ENCODE measurements at regions not wholly inside any gene's neighbourhood (a gene's known extent, or its start where the extent isn't known, plus 50 kb on each side); places are given as distances from the start of the nearest gene placed in this dataset.

GRCh38 chr4:120540625-120541024 is 381.9 kb downstream of the PRDM5 start:
- Histone ChIP-seq H3K4me1 (no peaks in the 10 kb centered on the region), H3K27ac (no peak overlapping the region), H3K36me3 (no peaks in the 10 kb centered on the region), H3K9me3 (no peaks in the 10 kb centered on the region), H3K27me3 (no peaks in the 10 kb centered on the region), H3K4me3 (no peak overlapping the region)
- 94 to 95% methylated on average over 5 of the region's 5 CpGs for WGBS, 2 donors
- TF ChIP-seq POLR2A (IDR thresholded peaks at IDR 0.05): no peak
- no peak for TF ChIP-seq POLR2AphosphoS5 (IDR thresholded peaks at IDR 0.05)
- TF ChIP-seq EP300 (IDR thresholded peaks at IDR 0.05): no peak
- TF ChIP-seq CTCF (IDR thresholded peaks at IDR 0.05): no peak
- no peak for DNase-seq
- ATAC-seq (ENCODE audit: low FRiP score in 2 of 2): no peak

GRCh38 chr4:120536884-120537283 is 385.6 kb downstream of the PRDM5 start:
- no peak for TF ChIP-seq EP300 (IDR thresholded peaks at IDR 0.05)
- TF ChIP-seq POLR2AphosphoS5 (IDR thresholded peaks at IDR 0.05): no peak
- no peak for TF ChIP-seq POLR2A (IDR thresholded peaks at IDR 0.05)
- no peak for TF ChIP-seq CTCF (IDR thresholded peaks at IDR 0.05)
- H3K4me1 ChIP-seq: no peaks in the 10 kb centered on the region
- no peak overlapping the region for H3K4me3 ChIP-seq
- no peak for DNase-seq
- H3K27me3 ChIP-seq: no peaks in the 10 kb centered on the region
- H3K36me3 ChIP-seq: no peaks in the 10 kb centered on the region
- H3K9me3 ChIP-seq: no peaks in the 10 kb centered on the region
- 86 to 90% methylated on average over 4 of the region's 4 CpGs for WGBS, 2 donors
- no peak overlapping the region for H3K27ac ChIP-seq
- ATAC-seq (ENCODE audit: low FRiP score in 2 of 2): no peak

DNA sequence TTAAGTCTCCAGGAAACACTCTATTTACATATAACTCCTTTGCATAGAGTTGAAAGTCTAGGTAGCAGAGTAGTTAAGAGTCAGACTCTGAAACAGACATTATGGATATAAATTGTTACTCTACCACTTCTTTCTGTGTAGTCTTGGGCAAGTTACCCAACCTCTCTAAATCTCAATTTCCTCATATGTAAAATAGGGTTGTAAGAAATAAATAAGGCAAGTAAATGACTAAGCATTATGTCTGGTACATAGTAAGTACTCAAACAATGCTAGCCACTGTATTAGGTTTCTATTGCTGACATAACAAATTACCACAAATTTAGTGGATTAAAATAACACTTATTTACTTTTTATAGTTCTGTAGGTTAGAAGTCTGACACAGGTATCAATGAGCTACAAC is 394.1 kb downstream of the PRDM5 start:
- no peak for DNase-seq
- Histone ChIP-seq H3K27me3 (no peaks in the 10 kb centered on the region), H3K27ac (no peak overlapping the region), H3K9me3 (no peaks in the 10 kb centered on the region), H3K4me3 (no peak overlapping the region), H3K4me1 (no peaks in the 10 kb centered on the region), H3K36me3 (no peaks in the 10 kb centered on the region)
- no peak for ATAC-seq (ENCODE audit: low FRiP score in 2 of 2)
- TF ChIP-seq POLR2AphosphoS5 (IDR thresholded peaks at IDR 0.05) (no peak), POLR2A (IDR thresholded peaks at IDR 0.05) (no peak), CTCF (IDR thresholded peaks at IDR 0.05) (no peak), EP300 (IDR thresholded peaks at IDR 0.05) (no peak)

DNA sequence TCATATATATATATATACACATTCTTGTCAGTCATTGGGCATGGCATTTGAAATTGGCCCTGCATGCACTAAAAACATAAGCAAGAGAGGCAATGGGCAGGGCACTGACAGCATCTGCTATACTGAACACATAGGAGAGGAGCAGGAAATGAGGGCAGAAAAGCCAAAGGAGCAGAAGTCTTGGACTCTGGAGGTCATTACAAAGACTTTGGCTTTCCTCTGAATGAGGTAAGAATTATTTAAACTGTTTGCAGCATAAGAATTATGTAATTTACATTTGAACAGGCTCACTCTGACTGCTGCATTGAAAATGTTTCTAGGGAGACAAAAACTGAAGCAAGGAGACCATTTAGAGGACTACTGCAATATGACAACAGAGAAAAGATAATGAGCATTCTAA is 396.5 kb downstream of the PRDM5 start:
- no peaks in the 10 kb centered on the region for H3K9me3 ChIP-seq
- H3K4me3 ChIP-seq: no peak overlapping the region
- H3K27ac ChIP-seq: no peak overlapping the region
- DNase-seq (no peak), ATAC-seq (ENCODE audit: low FRiP score in 2 of 2) (no peak)
- no peaks in the 10 kb centered on the region for H3K4me1 ChIP-seq
- H3K36me3 ChIP-seq: no peaks in the 10 kb centered on the region
- no peaks in the 10 kb centered on the region for H3K27me3 ChIP-seq
- no peak for TF ChIP-seq EP300 (IDR thresholded peaks at IDR 0.05)
- no peak for TF ChIP-seq CTCF (IDR thresholded peaks at IDR 0.05)
- no peak for TF ChIP-seq POLR2A (IDR thresholded peaks at IDR 0.05)
- no peak for TF ChIP-seq POLR2AphosphoS5 (IDR thresholded peaks at IDR 0.05)

GRCh38 chr4:120525106-120525505 is 397.4 kb downstream of the PRDM5 start:
- Histone ChIP-seq H3K27me3 (no peaks in the 10 kb centered on the region), H3K4me3 (no peak overlapping the region), H3K27ac (no peak overlapping the region), H3K4me1 (no peaks in the 10 kb centered on the region), H3K9me3 (no peaks in the 10 kb centered on the region), H3K36me3 (no peaks in the 10 kb centered on the region)
- no peak for TF ChIP-seq CTCF (IDR thresholded peaks at IDR 0.05)
- no peak for TF ChIP-seq POLR2A (IDR thresholded peaks at IDR 0.05)
- no peak for TF ChIP-seq POLR2AphosphoS5 (IDR thresholded peaks at IDR 0.05)
- TF ChIP-seq EP300 (IDR thresholded peaks at IDR 0.05): no peak
- ATAC-seq (ENCODE audit: low FRiP score in 2 of 2) (no peak), DNase-seq (no peak)
- 83 to 88% methylated on average over 4 of the region's 4 CpGs for WGBS, 2 donors
